Sigmoid colon (tissue), 4 donors: ENCODE measurements at regions not wholly inside any gene's neighbourhood (a gene's known extent, or its start where the extent isn't known, plus 50 kb on each side); places are given as distances from the start of the nearest gene placed in this dataset.

Experiments
- CTCF ChIP-seq, 4 experiments: fragments of 450-650 bp in 3 of 4; fragments of 200-600 bp in 1 of 4; IDR thresholded peaks; one replicate each; pipeline ENCODE4 v1.5.1; 2016 to 2019; ENCODE audit warnings: antibody characterized with exemption in 4 of 4, mild to moderate bottlenecking in 3 of 4, moderate library complexity in 2 of 4
- POLR2A ChIP-seq, 2 donors: fragments of 450-650 bp; IDR thresholded peaks; one replicate each; pipeline ENCODE4 v1.6.1; 2016; ENCODE audit warnings: antibody characterized with exemption in 2 of 2, mild to moderate bottlenecking in 2 of 2, moderate library complexity in 2 of 2
- POLR2AphosphoS5 ChIP-seq, 4 donors: sonication (generic); formaldehyde crosslinking; IDR thresholded peaks; one replicate each; pipeline ENCODE4 v1.6.1; 2017; ENCODE audit warnings: antibody characterized with exemption in 4 of 4

GRCh38 chr4:15147714-15148113 is 145.4 kb downstream of the CPEB2 start:
- TF ChIP-seq CTCF (IDR thresholded peaks at IDR 0.05): no peak
- TF ChIP-seq POLR2A (IDR thresholded peaks at IDR 0.05): no peak
- no peak for TF ChIP-seq POLR2AphosphoS5 (IDR thresholded peaks at IDR 0.05)
